Stimulated activated CD8-positive, alpha-beta memory T cell treated with anti-CD3 and anti-CD28 coated beads, Interleukin-4, amount 100 ng/mL, for 48 hours (primary cell): ENCODE measurements at regions not wholly inside any gene's neighbourhood (a gene's known extent, or its start where the extent isn't known, plus 50 kb on each side); places are given as distances from the start of the nearest gene placed in this dataset.

Experiments
- DNase-seq: peaks from one replicate; pipeline ENCODE4 v3.0.0-alpha.2; 2020

GRCh38 chr1:56355422-56355821, 223.9 kb downstream of the PLPP3 start:
- DNase-seq: no peak

GRCh38 chr1:56345831-56346230, 233.5 kb downstream of the PLPP3 start:
- DNase-seq: no peak

DNA sequence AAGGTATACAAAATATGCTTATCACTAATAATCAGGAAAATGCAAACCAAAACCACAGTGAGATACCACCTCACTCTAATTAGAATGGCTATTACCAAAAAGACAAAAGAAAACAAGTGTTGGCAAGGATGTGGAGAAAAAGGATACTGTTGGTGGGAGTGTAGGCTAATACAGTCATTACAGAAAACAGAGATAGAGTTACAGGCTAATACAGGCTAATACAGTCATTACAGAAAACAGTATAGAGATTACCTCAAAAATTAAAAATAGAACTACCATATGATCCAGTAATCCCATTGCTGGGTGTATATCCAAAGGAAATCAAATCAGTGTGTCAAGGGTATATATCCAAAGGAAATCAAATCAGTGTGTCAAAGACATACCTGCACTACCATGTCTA, 238.4 kb downstream of the PLPP3 start:
- no peak for DNase-seq

- no peak for DNase-seq
Observed at GRCh38 chr1:56339786-56340465, 239.4 kb downstream of the PLPP3 start.

DNA sequence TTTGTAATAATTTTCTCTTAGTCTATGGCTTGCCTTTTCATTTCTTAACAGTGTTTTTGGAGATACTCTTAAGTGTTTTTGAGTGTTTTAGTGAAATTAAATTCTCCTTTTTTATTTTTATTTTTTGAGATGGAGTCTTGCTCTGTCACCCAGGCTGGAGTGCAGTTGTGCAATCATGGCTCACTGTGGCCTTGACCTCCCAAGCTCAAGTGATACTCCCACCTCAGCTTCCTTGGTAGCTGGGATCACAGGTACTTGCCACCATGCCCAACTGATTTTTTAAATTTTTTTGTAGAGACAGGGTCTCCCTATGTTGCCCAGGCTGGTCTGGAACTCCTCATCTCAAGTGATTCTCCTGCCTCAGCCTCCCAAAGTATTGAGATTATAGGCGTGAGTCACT, 240.3 kb downstream of the PLPP3 start:
- DNase-seq: no peak

DNA sequence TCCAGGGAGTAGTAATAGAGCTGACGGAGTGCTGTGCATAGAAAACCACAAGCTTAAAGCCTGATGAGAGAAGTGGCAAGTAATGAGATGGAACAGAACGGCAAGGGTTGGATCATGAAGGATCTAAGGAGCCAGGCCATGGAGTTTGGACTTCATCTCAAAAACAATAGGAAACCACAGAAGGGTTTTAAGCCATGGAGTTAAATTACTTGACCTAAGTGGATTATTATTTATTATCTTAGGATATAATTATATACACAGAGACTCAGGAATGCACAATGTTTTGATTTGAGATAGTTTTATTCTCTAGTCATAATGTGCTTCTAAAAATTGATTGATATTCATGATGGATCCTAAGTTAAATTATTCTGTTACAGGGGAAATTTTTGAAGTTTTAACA, 242.4 kb downstream of the PLPP3 start:
- DNase-seq: no peak

GRCh38 chr1:56335394-56335793, 244.0 kb downstream of the PLPP3 start:
- DNase-seq: no peak

DNA sequence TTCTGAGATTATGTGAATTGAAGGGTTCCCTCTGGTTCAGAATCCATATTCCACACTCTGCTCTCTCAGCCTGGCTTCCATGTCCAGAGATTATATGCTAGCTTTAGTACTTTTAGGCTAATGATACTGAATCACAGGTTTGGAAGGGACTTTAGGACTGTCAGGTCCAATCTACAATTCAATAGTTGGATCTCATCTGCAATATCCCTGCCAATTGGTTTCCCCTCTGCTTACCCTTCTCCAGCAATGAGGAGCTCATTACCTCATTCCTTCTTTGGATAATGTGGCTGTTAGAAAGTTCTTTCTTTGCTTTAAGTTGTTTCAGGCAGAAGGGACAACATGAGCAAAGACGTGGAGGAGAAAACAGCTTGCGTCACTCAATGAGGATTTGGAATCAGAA, 245.3 kb downstream of the PLPP3 start:
- DNase-seq: no peak

DNA sequence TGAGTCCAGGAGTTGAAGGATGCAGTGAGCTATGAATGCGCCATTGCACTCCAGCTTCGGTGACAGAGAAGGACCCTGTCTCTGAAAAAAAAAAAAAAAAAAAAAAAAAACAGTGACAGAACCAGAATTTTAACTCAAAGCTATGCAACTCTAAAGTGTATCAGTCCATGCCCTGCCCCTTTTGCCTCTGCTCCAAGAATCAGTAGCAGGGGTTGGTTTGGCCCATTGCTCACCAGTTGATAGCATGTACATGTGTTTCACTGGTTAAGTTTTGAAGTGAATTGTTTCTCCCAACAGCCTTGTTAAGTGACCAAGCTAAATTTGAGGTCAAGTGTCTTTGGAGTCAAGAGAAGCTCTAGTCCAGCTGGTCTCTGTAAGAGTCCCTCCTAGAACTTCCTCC, 245.9 kb downstream of the PLPP3 start:
- DNase-seq: no peak

- no peak for DNase-seq
Observed at GRCh38 chr1:56331892-56332567, 247.3 kb downstream of the PLPP3 start.

DNA sequence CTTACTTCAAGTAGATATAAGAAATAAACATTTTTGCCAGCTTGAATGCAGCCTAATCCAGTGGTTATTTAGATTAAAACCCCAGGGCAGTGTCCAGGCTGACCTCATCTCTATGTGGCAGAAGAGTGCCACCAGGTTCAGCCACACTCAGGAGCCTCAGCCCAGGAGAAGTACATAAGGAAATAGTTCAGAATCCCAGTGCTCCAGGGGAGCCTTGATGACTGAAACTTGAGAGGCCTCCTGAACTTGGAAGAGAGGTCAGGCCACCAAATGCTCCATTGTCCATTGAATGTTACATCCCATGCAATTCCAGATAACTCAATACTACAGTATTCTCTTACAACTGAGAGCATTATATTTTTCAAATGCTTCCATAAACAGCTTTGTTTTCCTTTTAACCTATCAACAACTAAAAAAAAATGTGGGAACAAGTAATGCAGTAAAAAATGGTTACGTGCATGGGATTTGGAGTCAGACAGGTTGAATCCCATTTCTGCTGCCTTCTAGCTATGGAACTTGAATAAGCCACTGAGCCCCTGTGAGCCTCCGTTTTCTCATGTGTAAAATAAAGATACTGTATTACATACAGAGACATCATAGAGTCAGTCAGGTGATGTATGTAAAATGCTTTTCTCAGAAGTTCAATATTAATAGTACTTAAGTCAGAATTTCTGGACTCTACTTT, 248.0 kb downstream of the PLPP3 start:
- DNase-seq: no peak

DNA sequence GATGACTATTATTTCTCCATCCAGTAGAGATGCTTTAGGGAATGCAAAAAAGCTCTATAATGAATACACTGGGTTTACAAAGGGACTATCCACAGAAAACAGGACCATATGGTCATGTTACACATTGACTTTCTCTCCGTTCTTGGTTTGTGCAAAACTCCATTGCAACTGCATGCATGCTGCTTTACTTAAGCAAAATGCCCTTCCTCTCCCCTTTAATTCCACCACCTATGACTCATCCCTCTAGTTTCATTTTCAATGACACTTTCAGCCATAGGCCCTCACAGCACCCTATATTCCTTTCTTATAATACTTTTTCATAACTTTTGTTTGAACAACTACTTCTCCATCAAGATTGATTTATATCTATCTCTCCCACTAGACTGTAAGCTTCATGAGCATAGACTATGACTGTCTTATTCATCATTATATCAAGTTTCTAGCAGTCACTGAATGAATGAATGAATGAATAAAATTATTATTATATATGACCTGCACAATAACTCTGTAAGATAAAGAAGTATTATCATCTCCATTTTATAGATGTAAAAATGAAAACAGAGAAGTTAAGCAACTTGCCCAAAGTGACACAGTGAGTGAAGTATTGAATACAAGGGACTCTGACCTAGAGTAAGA, 248.9 kb downstream of the PLPP3 start:
- no peak for DNase-seq

GRCh38 chr1:56329970-56330369, 249.4 kb downstream of the PLPP3 start:
- no peak for DNase-seq

- no peak for DNase-seq
Observed at GRCh38 chr1:56327195-56327594, 252.2 kb downstream of the PLPP3 start.

GRCh38 chr1:56326056-56326455, 253.3 kb downstream of the PLPP3 start:
- DNase-seq: no peak

- DNase-seq: no peak
Observed at GRCh38 chr1:56324504-56324903, 254.9 kb downstream of the PLPP3 start.

DNA sequence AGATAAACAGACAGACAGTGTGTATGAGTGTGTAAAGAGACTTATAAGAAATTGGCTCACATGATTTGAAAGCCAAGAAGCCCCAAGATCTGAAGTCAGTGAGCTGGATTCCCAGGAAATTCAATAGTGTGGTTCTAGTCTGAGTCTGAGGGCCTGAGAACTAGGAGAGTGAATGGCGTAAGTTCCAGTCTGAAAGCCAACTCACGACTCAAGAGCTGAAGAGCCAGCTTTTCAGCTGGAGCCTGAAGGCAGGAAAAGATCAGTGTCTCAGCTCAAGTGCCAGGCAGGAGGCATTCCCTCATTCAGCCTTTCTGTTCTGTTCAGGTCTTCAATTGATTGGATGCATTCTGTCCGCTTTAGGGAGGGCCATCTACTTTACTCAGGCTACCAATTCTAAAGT, 257.2 kb downstream of the PLPP3 start:
- no peak for DNase-seq

- DNase-seq: no peak
Observed at GRCh38 chr1:56321150-56321490, 258.2 kb downstream of the PLPP3 start.

- no peak for DNase-seq
Observed at GRCh38 chr1:56320464-56321149, 258.8 kb downstream of the PLPP3 start.

DNA sequence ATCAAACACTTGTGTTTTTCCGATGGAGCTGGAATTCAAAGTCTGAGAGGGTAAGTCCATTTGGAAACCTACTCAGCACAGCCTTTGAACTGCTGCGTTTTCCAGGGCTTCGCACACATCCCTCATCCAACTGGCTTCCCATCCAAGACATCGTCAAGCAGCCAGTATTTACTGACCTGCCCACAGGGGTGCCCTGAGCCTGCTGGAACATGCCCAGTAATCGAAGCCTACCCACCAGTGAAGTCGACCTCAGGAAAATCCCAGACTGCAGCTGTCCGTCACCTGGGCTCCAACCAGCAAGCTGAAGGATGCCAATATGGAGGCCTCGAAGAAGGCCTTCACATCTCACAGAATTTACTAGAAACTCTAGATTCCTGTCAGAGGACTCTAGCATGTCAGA, 261.6 kb downstream of the PLPP3 start:
- no peak for DNase-seq

DNA sequence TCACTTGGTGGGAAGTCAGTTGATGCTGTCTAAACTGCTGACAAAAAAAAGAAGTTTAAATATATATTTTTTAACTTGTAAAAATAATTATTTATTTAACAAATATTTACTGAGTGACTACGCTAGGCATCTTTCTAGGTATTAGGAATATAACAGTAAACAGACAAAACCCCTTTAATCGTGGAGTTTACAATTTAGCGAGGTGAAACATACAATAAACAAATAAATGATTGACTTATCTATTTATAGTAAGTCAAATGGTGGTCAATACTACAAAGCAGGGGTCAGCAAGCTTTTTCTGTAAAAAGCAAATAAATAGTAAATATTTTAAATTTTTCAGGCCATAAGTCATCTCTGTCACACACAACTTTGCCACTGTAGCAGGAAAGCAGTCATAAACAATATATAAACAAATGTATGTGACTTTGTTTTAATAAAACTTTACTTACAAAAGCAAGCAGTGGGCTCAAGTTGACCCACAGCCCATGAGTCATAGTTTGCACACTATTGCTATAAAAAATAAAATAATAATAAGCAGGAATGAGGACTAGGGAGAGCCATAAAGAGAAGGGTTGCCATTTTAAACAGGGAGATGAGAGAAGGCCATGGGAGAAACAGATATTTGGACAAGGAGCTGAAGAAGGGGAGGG, 263.9 kb downstream of the PLPP3 start:
- DNase-seq: no peak

GRCh38 chr1:56313560-56313959, 265.8 kb downstream of the PLPP3 start:
- no peak for DNase-seq

DNA sequence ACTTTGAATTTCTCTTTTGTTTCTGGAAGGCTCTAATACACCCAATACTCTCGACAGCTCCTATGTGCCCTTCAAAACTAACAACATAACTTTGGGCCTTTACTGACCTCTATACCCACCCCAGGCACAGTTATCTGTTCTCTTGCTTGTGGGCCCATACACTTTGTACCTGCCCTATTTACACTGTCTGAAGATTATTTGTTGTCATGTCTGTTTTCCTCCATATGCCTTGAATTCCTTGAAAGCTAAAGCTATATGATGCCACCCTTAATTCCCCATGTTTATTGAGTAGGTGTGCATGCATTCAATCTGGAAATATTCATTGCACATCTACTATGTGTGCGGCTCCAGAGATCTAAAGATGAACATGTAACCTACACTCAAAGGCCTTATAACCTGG, 267.6 kb downstream of the PLPP3 start:
- DNase-seq: no peak
